Body of pancreas (tissue), 4 donors: ENCODE measurements at regions not wholly inside any gene's neighbourhood (a gene's known extent, or its start where the extent isn't known, plus 50 kb on each side); places are given as distances from the start of the nearest gene placed in this dataset.

Experiments
- CTCF ChIP-seq, 7 experiments: fragments of 450-650 bp in 4 of 7; fragments of 200-600 bp in 3 of 7; sonication (generic) in 3 of 7; IDR thresholded peaks; one replicate each; pipeline ENCODE4 v1.5.1; 2016 to 2019; ENCODE audit warnings: antibody characterized with exemption in 7 of 7
- POLR2A ChIP-seq, 3 donors: fragments of 450-650 bp; IDR thresholded peaks; one replicate each; pipeline ENCODE4 v1.6.1; 2016; ENCODE audit warnings: antibody characterized with exemption in 3 of 3, mild to moderate bottlenecking in 2 of 3

GRCh38 chr20:63059684-63060056 lies 52.9 kb upstream of the BHLHE23 start:
- no peak for TF ChIP-seq CTCF (IDR thresholded peaks at IDR 0.05)
- no peak for TF ChIP-seq POLR2A (IDR thresholded peaks at IDR 0.05)
